GM10248 (cell line): ENCODE measurements at regions not wholly inside any gene's neighbourhood (a gene's known extent, or its start where the extent isn't known, plus 50 kb on each side); places are given as distances from the start of the nearest gene placed in this dataset.

Experiments
- CTCF ChIA-PET: fragments of 300-600 bp; sonication (Branson Sonifier 250); formaldehyde crosslinking; extraction: SDS; loops from one replicate; lab custom pipeline; 2021; ENCODE audit warnings: antibody characterized with exemption; lab: Yijun Ruan, JAX
- POLR2A ChIA-PET: fragments of 350-650 bp; sonication (Branson Sonifier 250); formaldehyde crosslinking; extraction: SDS; loops from one replicate; lab custom pipeline; 2020; ENCODE audit warnings: antibody characterized with exemption; lab: Yijun Ruan, JAX
- DNase-seq: peaks from one replicate; pipeline ENCODE4 v3.0.0; 2012; ENCODE audit errors: extremely low spot score
- CTCF ChIP-seq: IDR thresholded peaks from 2 replicates; pipeline ENCODE4 v1.5.1; 2012; ENCODE audit warnings: mild to moderate bottlenecking, low read depth; ENCODE audit errors: extremely low read depth, missing control alignments, control extremely low read depth

DNA sequence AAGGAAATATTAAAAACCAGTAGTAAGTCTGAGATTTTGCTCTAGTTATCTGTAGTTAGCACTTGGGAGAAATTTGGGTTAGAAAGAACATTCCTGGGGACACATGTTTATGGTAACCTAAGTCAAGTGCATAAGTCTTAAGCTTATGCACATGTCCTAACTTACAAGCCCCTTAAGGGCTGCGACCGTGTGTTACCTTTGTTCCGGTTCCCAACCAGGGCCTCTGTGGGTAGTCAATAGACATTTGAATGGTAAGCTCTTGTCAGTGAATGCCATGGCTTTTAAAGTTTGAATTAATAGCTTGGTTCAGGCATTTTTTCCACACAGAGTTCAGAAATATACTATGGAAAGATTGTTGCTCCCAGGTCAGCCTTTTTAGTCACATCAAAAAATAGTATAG lies 64.7 kb upstream of the CWC22 start:
- DNase-seq = no peak
- POLR2A ChIA-PET = no interaction called here
- CTCF ChIA-PET = interaction anchor here (0.9 to 2.0 kb wide), 3 partner anchors 11 to 23 kb away, joined by 3 to 7 read pairs (median 3); no protein-coding TSS in a partner anchor
- no peak for TF ChIP-seq CTCF

DNA sequence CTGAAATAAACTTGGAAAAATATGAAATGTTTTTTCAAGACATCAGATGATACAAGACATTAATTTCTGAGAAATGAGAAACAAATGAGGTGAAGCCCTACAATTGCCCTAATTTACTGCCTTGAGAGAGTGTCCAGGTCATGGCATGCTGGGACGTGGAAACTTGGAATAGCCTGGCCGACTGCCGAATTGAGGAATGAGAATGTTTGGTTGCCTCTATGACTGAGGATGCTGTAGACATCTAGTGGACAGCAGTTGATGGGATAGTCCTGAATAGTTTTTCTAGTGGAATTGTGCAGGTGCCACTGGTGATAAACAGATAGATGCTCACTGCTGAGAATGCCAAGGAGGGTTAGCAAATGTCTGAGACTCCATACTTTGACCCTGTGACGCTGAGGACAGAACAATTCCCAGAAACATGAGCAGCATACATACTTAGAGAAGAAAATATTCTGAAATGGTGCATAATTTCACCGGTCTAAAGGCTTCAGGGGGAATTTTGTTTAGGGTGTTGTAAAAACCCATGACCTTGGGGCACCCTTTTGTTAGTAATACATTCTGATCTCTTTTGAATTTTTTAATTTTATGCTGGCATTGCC lies 56.5 kb upstream of the CWC22 start:
- POLR2A ChIA-PET = no interaction called here
- TF ChIP-seq CTCF = no peak
- CTCF ChIA-PET = no interaction called here

DNA sequence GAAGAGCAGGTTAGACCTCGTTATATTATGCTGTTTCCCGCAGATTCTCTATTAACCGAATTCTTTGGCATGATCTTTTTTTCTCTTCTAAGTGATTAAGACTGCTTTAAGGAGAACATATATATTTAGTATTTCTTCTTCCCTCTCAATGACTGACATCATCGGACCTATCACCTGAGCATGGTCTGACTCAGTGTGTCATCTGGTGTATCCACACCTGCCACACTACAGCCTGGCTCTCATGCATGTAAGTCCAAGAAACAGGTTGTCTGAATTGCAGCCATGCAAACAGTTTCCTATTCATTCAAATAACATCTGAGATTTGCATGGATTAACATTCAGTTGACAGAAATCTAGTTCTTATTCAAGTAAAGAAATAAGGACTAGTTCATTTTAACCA lies 55.1 kb upstream of the CWC22 start:
- ChIA-PET POLR2A (no interaction called here), CTCF (interaction anchor here (0.9 to 1.9 kb wide), 2 partner anchors 10 to 15 kb away, joined by 3 to 7 read pairs; no protein-coding TSS in a partner anchor)

More for the DNA sequence above, 56.5 kb upstream of the CWC22 start:
- DNase-seq = no peak

GRCh38 chr2:180061546-180061945 lies 54.4 kb upstream of the CWC22 start:
- DNase-seq = no peak
- no peak for TF ChIP-seq CTCF
- ChIA-PET POLR2A (no interaction called here), CTCF (interaction anchor here (0.9 to 1.9 kb wide), 3 partner anchors 10 to 15 kb away, joined by 3 to 7 read pairs (median 4); no protein-coding TSS in a partner anchor)

More for the DNA sequence above, 55.1 kb upstream of the CWC22 start:
- no peak for TF ChIP-seq CTCF
- no peak for DNase-seq

GRCh38 chr2:180061085-180061484 lies 54.0 kb upstream of the CWC22 start:
- no peak for TF ChIP-seq CTCF
- CTCF ChIA-PET = interaction anchor here (1.3 to 1.9 kb wide), 2 partner anchors 9 to 11 kb away, joined by 4 to 7 read pairs; no protein-coding TSS in a partner anchor
- DNase-seq = no peak
- POLR2A ChIA-PET = no interaction called here

DNA sequence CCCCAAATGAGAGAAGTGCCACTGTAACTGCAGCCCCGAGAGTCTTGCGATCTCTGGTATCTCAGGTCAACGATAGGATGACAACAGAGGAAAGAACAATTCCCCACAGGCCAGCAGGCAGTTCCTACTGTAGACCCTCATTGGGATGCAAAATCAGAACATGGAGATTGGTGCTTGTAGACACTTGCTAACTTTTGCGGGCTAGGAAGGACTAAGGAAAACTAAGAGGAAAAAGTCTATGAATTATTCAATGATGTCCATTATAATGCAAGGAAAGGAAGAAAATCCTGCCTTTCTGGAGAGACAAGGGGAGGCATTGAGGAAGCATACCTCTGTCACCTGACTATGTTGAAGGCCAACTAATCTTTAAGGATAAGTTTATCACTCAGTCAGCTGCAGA lies 51.9 kb upstream of the CWC22 start:
- no peak for TF ChIP-seq CTCF
- DNase-seq = no peak
- ChIA-PET POLR2A (no interaction called here), CTCF (no interaction called here)
